Daoy (cell line): ENCODE measurements at regions not wholly inside any gene's neighbourhood (a gene's known extent, or its start where the extent isn't known, plus 50 kb on each side); places are given as distances from the start of the nearest gene placed in this dataset.
"Not testable (repeated sequence)": the region's sequence is repeated elsewhere in the genome, so short reads cannot be mapped to it uniquely, and the experiment has no call there.

Experiments
- DNase-seq: peaks from one replicate; pipeline ENCODE4 v3.0.0-alpha.2; 2015; ENCODE audit warnings: low read depth

- no peak for DNase-seq
Observed at GRCh38 chr11:69869311-69869939, 50.2 kb upstream of the FGF3 start.

- no peak for DNase-seq
Observed at GRCh38 chr11:69870766-69871165, 51.5 kb upstream of the FGF3 start.

GRCh38 chr11:69873166-69874077 lies 54.2 kb upstream of the FGF3 start:
- no peak for DNase-seq

DNA sequence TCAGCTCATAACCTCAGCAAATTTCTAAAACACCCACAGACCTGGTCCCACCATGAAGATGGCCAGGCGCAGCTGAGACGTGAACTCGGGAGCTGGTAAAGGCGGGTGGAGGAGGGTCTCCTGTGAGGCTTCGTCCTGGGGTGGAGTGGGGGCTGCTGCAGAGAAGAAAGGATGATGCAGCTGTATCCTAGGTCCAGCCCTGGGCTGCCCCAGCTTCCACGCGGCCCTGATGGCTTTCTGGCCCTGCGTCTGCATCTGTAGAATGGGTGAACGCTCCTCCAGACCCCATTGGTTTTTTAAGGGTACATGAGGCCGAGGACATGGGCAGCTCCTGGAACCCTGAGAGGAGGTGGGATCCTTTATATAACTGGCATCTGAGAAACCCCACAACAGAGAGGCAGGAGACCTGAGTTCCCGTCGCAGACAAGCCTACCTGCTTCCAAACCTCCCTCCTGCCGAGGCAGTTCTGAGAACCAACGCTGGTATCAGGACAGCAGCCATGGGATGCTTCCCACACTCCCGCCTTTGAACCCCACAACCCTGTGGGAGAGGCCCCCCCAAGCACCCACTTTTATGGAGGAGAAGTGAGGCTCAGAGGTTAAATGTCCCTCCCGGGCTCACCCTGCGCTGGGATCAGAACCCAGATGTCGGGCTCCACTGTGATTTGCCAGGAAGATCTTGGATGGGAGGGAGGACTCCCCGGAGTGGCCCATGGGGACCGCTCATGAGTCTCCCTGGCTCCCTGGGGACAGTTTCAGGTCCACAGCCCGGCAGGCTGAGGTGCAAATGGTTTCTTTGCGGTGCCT lies 55.2 kb upstream of the FGF3 start:
- DNase-seq, result no peak

GRCh38 chr11:69874984-69875624 lies 55.9 kb upstream of the FGF3 start:
- DNase-seq, result no peak

DNA sequence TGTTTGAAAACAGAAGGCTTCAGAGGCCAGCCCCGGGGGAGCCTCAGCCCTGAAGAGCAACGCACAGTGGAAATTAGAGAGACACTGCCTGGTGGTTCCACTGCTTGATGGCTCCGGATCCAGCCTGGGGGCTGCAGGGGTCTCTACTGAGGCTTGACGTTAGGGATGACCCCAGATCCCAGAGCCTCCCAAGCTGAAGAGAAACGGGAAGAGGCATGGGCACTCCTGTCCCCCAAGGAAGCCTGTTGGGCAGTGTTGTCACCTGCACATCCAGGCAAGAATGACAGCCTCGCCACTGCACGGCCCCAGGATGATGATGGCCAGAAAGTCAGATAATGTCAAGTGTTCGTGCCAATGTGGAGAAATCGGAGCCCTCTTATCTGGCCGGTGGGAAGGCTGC lies 56.8 kb upstream of the FGF3 start:
- no peak for DNase-seq

GRCh38 chr11:69877235-69877634 lies 58.0 kb upstream of the FGF3 start:
- DNase-seq, result no peak

- DNase-seq, result not testable (repeated sequence)
Observed at GRCh38 chr11:69877704-69878103, 58.5 kb upstream of the FGF3 start.

DNA sequence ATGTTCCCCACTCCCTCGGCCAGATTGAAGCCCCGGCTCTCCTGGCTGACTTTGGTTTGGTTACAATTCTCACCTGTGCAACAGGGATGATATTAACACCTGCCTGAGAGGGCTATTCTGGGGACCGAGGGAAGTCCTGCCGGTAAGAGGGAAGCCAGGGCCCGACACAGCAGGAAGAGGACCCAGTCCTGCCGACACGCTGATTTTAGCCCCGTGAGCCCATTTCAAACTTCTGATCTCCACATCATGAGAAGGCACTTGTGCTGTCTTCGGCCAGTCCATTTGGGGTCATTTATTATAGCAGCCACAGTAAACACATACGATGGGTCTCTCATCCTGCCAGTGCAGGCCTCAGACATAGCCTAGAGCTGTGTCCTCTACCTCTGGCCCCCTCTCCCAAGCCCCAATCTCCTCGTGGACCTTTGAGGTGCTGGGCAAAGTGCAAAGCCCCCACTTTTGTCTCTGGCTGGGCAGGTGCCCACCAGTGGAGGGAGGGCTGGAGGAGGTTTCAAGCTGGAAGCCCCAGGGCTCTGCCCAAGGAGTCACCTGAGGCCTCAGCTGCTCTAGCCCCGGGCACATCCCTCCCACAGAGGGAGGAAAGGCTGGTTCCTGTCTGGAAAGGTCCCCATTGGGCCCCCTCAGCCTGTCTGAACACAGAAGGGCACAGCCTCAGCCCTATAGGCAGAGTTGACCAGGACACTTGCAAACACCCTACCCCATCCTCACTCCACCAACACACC lies 59.1 kb upstream of the FGF3 start:
- DNase-seq, result no peak

DNA sequence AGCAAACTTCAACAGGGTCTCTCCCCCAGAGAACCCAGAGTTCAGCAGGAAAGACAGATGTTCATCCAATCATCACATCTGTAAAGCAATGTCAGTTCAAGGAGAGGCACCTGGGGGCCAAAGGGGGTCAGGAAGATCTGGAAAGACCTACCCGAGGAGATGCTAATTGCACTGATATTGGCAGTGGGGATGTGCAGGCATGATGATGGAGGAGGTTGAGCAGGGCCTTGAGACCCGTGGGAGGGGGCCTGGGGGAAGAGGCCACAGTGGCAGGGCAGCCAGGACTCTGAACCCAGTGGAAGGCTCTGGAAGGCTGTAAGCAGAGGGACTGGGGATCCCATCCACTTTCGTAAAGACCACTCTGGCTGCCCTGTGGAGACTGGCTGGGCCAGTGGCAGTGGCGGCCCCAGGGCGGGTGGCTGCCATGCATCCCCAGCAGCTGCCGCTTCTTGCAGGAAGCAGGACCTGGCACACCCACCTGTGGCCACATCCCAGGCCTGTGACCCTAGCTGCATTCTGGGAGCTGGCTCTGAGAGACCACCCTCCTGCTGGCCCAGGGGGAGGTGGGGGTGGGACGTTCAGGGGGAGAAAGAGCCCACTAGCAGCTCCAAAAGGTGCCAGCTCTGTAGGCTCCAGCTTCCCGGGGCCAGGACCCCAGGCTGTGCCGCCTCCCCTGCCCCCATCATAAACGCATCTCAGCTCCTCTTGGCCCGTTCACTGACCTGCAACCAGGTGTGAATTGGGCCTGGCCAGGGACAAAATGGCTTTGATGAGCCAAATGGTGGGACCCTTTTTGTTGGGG lies 59.9 kb upstream of the FGF3 start:
- DNase-seq, result no peak

DNA sequence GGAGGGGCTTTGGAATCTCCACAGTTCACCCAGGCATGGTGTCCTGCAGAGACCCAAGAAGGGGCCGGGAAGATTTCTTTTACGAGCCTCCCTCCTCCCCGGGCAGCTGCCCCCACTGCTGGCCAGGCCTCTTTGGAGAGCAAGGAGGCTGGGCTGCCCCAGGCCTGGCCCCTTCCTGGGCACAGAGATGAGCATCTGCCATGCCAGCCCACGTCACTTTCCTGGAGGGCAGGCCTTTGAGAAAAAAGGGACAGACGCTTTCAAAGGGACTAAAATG lies 60.5 kb upstream of the FGF3 start:
- no peak for DNase-seq

DNA sequence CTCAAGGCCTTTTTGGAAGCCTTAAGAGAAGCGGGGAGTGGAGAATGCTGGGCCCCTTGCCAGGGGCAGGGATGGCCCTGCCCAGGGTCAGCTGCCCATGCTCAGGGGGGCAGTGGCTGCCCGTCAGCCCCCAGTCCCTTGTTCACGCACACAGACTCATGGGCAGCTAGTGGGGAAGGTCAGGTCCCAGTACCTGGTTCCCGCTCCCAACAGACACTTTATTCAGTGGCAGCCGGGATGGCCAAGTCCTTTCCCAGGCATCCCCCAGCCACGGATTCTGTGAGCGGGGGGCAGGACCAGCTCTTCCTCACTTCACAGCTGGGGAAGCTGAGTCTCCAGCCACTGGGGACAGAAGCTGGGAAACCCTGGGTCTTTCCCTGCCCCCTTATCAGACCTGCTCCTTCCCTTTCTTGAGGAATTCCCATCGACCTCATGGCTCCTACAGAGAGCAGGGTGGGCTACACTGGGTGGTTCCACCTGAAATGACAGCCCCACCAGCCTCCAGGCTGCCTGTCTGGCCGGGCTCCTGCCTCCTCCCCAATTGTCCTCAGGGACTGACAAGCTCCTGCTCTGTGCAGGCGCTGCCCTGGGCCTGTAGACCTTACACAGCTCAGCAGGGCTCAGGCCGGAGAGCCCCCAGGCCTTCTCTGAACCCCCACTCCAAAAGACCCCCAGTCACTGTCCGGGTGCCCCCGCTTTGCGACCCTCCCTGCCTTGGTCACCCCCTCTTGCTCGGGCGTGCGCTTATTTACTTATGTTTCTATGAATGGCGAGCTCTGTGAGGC lies 61.0 kb upstream of the FGF3 start:
- DNase-seq, result no peak

DNA sequence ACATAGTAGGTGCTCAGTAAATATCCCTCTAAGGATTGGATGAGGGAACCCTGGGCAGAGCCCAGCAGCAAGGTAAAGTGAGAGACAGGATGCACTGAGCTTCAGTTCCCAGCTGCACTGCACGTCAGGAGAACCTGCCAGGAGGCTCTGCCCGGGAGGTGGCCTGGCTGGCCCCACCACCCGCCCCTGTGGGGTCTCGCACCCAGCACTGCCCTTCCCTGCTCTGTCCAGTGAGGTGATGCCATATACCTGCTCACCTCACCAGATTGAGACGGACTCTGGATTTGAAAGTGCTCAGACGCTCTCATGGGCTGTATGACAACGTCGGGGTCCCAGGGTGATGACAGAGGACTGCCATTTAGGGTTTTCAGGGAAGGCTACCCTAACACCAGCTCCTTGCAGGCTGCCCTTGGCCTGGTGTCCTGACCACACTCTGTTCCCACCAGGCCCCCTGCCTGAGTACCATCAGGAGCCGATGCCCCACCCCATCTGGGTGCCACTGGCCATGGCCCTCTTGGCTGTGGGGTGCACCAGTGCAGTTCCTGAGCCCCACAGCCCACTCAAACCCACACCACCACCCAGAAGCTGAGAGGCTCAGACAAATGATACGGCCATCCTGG lies 61.7 kb upstream of the FGF3 start:
- no peak for DNase-seq

- peak; percentile 20 for DNase-seq
Observed at GRCh38 chr11:69881467-69882269, 62.5 kb upstream of the FGF3 start.

- no peak for DNase-seq
Observed at GRCh38 chr11:69882270-69882608, 63.0 kb upstream of the FGF3 start.

DNA sequence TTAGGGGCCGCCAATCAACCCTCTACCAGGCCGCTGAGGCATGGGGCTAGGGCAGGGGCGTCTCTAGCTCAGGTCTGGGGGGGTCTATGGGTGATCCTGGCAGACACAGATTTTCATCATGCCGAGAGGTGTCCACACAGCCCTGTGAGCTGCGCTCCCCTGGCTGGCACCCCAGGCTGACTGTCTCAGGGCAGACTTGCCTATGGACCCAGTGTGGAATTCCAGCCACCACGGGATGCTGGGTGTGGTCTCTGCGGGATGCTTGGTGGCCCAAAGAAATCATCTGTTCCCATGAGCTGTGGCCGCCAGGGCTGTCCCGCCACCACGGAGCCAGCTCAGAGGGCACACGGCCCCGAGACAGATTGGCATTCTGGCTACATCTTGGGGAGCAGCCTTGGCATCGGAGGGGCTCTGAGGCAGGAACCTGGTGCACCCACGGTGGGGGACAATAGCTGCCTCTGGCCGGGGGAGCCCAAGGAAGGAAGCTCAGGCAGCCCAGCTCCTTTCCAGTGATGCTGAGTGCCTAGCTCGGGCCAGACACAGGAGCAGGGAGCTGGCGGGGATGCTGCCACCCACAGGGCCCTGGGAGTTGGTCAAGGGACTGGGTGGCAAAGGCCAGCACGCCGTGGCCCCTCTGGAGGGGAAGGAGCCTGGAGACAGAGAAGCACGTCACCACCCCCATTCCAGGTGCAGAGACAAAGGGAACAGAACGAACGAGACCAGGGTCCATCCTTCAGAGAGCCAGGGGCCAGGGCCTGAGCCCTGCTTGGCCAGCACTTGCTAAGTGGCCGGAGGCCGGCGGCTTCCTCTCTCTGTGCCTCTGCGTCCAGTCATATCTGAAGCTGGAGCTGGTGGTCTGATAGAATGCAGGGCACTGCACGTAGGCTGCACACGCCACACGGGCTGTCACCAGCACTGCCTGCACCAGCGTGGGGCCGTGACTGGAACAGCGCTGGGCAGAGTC lies 64.4 kb upstream of the FGF3 start:
- no peak for DNase-seq

- DNase-seq, result no peak
Observed at GRCh38 chr11:69884286-69884685, 65.1 kb upstream of the FGF3 start.

GRCh38 chr11:69884751-69885150 lies 65.5 kb upstream of the FGF3 start:
- no peak for DNase-seq
